NCI-H226 (cell line): ENCODE measurements at regions not wholly inside any gene's neighbourhood (a gene's known extent, or its start where the extent isn't known, plus 50 kb on each side); places are given as distances from the start of the nearest gene placed in this dataset.

Source experiments
- DNase-seq: peaks from one replicate; pipeline ENCODE4 v3.0.0-alpha.2; 2015

- DNase-seq, result no peak
Measured at GRCh38 chr15:93178371-93178770, 89.4 kb upstream of the RGMA start.

- DNase-seq, result no peak
Measured at GRCh38 chr15:93176065-93176464, 87.1 kb upstream of the RGMA start.

GRCh38 chr15:93174836-93175235 lies 85.8 kb upstream of the RGMA start:
- DNase-seq, result no peak

- peak; percentile 87 for DNase-seq
Measured at GRCh38 chr15:93173369-93173768, 84.4 kb upstream of the RGMA start.

GRCh38 chr15:93171476-93171875 lies 82.5 kb upstream of the RGMA start:
- DNase-seq, result no peak

- no peak for DNase-seq
Measured at GRCh38 chr15:93170329-93170728, 81.3 kb upstream of the RGMA start.

- DNase-seq, result no peak
Measured at GRCh38 chr15:93168910-93169309, 79.9 kb upstream of the RGMA start.

- DNase-seq, result no peak
Measured at GRCh38 chr15:93167291-93167690, 78.3 kb upstream of the RGMA start.

- no peak for DNase-seq
Measured at GRCh38 chr15:93166675-93167074, 77.7 kb upstream of the RGMA start.

- no peak for DNase-seq
Measured at GRCh38 chr15:93165734-93166470, 76.9 kb upstream of the RGMA start.

- no peak for DNase-seq
Measured at GRCh38 chr15:93164409-93164808, 75.4 kb upstream of the RGMA start.

GRCh38 chr15:93162560-93162959 lies 73.5 kb upstream of the RGMA start:
- DNase-seq, result no peak

- no peak for DNase-seq
Measured at GRCh38 chr15:93159930-93160329, 70.9 kb upstream of the RGMA start.

GRCh38 chr15:93158097-93158900 lies 69.3 kb upstream of the RGMA start:
- no peak for DNase-seq

GRCh38 chr15:93154666-93155065 lies 65.7 kb upstream of the RGMA start:
- DNase-seq, result no peak

- no peak for DNase-seq
Measured at GRCh38 chr15:93152951-93153350, 63.9 kb upstream of the RGMA start.

- DNase-seq, result no peak
Measured at GRCh38 chr15:93152360-93152759, 63.3 kb upstream of the RGMA start.

- DNase-seq, result peak; percentile 23
Measured at GRCh38 chr15:93150910-93151881, 62.2 kb upstream of the RGMA start.

GRCh38 chr15:93146601-93147000 lies 57.6 kb upstream of the RGMA start:
- no peak for DNase-seq

GRCh38 chr15:93146196-93146595 lies 57.2 kb upstream of the RGMA start:
- DNase-seq, result no peak

- no peak for DNase-seq
Measured at GRCh38 chr15:93144463-93145236, 55.6 kb upstream of the RGMA start.

GRCh38 chr15:93143186-93143585 lies 54.2 kb upstream of the RGMA start:
- no peak for DNase-seq
